K562 (cell line): ENCODE measurements at regions not wholly inside any gene's neighbourhood (a gene's known extent, or its start where the extent isn't known, plus 50 kb on each side); places are given as distances from the start of the nearest gene placed in this dataset.
A peak's percentile ranks its signal among the peaks of the same experiment; 100 is the strongest.

Source experiments
- ATAC-seq: fragments of 200-7000 bp; cut with Tn5 transposase; 3 replicates; pipeline ENCODE4 v1.9.1; 2020; ENCODE audit warnings: moderate library complexity
- BruUV-seq: library from RNA; stranded (reverse); fragments of 400-500 nt; replicated peaks from 2 replicates; lab custom pipeline; 2021; lab: Mats Ljungman, UMichigan
- CTCF ChIA-PET: fragments of 300-600 bp; formaldehyde crosslinking; extraction: SDS; loops from one replicate; lab custom pipeline; 2021; ENCODE audit warnings: low intra/inter-chr PET ratio; lab: Yijun Ruan, JAX
- POLR2A ChIA-PET: fragments of 300-600, 350-650 bp; sonication (Branson Sonifier 250); formaldehyde crosslinking; extraction: SDS; loops from one replicate; lab custom pipeline; 2021; ENCODE audit warnings: antibody characterized with exemption, inconsistent platforms; lab: Yijun Ruan, JAX
- DNase-seq, 4 experiments: peaks; one replicate each; pipeline versions ENCODE4 v3.0.0 to v3.0.0-alpha.2; 2011 to 2018; ENCODE audit warnings: low spot score in 3 of 4, mixed read lengths in 3 of 4; ENCODE audit errors: extremely low read depth in 1 of 4
- FAIRE-seq: peaks from 2 replicates; lab custom pipeline; 2011; peaks lifted over from hg19 to GRCh38; lab: Jason Lieb, UNC
- H2AFZ ChIP-seq: 2 replicates; pipeline ENCODE4 v1.6.0; 2011; ENCODE audit warnings: low read depth, low read length, control low read depth, inconsistent platforms
- H3K27ac ChIP-seq: fragments of 200-600 bp; 3 replicates; pipeline ENCODE4 v1.8.0; 2011; ENCODE audit warnings: low read depth, mild to moderate bottlenecking, control low read depth, inconsistent platforms, low read length, moderate library complexity, mixed read lengths; ENCODE audit errors: extremely low read depth
- H3K27me3 ChIP-seq, 2 experiments: fragments of 300-600 bp in 1 of 2; 2 replicates in 1 of 2; 3 replicates in 1 of 2; pipeline versions ENCODE4 v1.6.0 to v1.8.0; 2011; ENCODE audit warnings: inconsistent platforms in 2 of 2, low read length in 2 of 2, mild to moderate bottlenecking in 1 of 2, mixed read lengths in 1 of 2, moderate library complexity in 1 of 2; ENCODE audit not compliant: control insufficient read depth in 2 of 2, insufficient read depth in 2 of 2
- H3K36me3 ChIP-seq: fragments of 300-600 bp; 3 replicates; pipeline ENCODE4 v1.8.0; 2011; ENCODE audit warnings: mild to moderate bottlenecking, low read length, inconsistent platforms; ENCODE audit not compliant: control insufficient read depth, insufficient read depth
- H3K4me1 ChIP-seq, 2 experiments: fragments of 200-600 bp in 1 of 2; replicated peaks in 1 of 2; 2 replicates in 1 of 2; 3 replicates in 1 of 2; pipeline versions ENCODE4 v1.5.1 to v1.8.0; 2011; ENCODE audit warnings: inconsistent platforms in 2 of 2, low read length in 2 of 2, mild to moderate bottlenecking in 1 of 2, mixed read lengths in 1 of 2, moderate library complexity in 1 of 2; ENCODE audit not compliant: control insufficient read depth in 2 of 2, insufficient read depth in 2 of 2
- H3K4me2 ChIP-seq: 2 replicates; pipeline ENCODE4 v1.6.1; 2011; ENCODE audit warnings: low read length, control low read depth, inconsistent platforms, mixed read lengths; ENCODE audit not compliant: insufficient read depth
- H3K4me3 ChIP-seq: fragments of 200-600 bp; sonication (generic), shearing (Covaris generic); 2 replicates; pipeline ENCODE4 v1.5.1; 2016; ENCODE audit warnings: control low read depth, inconsistent platforms
- H3K79me2 ChIP-seq: fragments of 200-600 bp; 3 replicates; pipeline ENCODE4 v1.8.0; 2011; ENCODE audit warnings: low read length, inconsistent platforms; ENCODE audit not compliant: control insufficient read depth, insufficient read depth
- H3K9ac ChIP-seq, 2 experiments: 2 replicates each; pipeline versions ENCODE4 v1.6.0 to v1.6.1; 2011; ENCODE audit warnings: low read depth in 2 of 2, low read length in 2 of 2, control low read depth in 1 of 2, inconsistent platforms in 1 of 2, mild to moderate bottlenecking in 1 of 2, mixed read lengths in 1 of 2; ENCODE audit not compliant: insufficient read depth in 1 of 2
- H3K9me1 ChIP-seq: one replicate; pipeline ENCODE4 v1.6.0; 2011; ENCODE audit warnings: inconsistent platforms, mild to moderate bottlenecking, low read length, moderate library complexity; ENCODE audit not compliant: control insufficient read depth, insufficient read depth
- H3K9me3 ChIP-seq: replicated peaks from 2 replicates; pipeline ENCODE4 v1.5.1; 2011; ENCODE audit warnings: low read depth, low read length, inconsistent platforms; ENCODE audit not compliant: control insufficient read depth, insufficient read depth
- H4K20me1 ChIP-seq: replicated peaks from 2 replicates; pipeline ENCODE4 v1.6.1; 2011; ENCODE audit warnings: low read length, inconsistent platforms, mixed read lengths; ENCODE audit not compliant: control insufficient read depth, insufficient read depth
- CBX8 ChIP-seq: fragments of 200-600 bp; sonication (generic); IDR thresholded peaks from 2 replicates; pipeline ENCODE4 v1.6.1; 2012; ENCODE audit warnings: borderline replicate concordance, mixed run types, low read depth, mild to moderate bottlenecking, moderate library complexity, mixed read lengths, low read length, control low read depth, inconsistent platforms; ENCODE audit not compliant: poor library complexity, severe bottlenecking; ENCODE audit errors: extremely low read depth
- EHMT2 ChIP-seq: fragments of 450-650 bp; IDR thresholded peaks from 2 replicates; pipeline ENCODE4 v1.6.1; 2018; ENCODE audit warnings: antibody characterized with exemption
- NFRKB ChIP-seq: fragments of 450-650 bp; IDR thresholded peaks from 2 replicates; pipeline ENCODE4 v1.6.1; 2016; ENCODE audit warnings: low read depth
- PREB ChIP-seq: sonication (generic); formaldehyde crosslinking; IDR thresholded peaks from 2 replicates; pipeline ENCODE4 v1.8.1; 2023; ENCODE audit warnings: mild to moderate bottlenecking, missing genetic modification reagents
- SIN3A ChIP-seq, 2 experiments: fragments of 150-350 bp in 1 of 2; IDR thresholded peaks; 2 replicates each; pipeline ENCODE4 v1.6.1; 2011 to 2016; ENCODE audit warnings: borderline replicate concordance in 2 of 2, low read depth in 2 of 2, low read length in 2 of 2, mild to moderate bottlenecking in 2 of 2, moderate library complexity in 2 of 2; ENCODE audit not compliant: control insufficient read depth in 1 of 2
- ZBTB7A ChIP-seq: IDR thresholded peaks from 2 replicates; pipeline ENCODE4 v1.6.1; 2011; ENCODE audit warnings: low read depth, mild to moderate bottlenecking, low read length, moderate library complexity, borderline replicate concordance; ENCODE audit not compliant: control insufficient read depth
- ZNF431 ChIP-seq: sonication (generic); formaldehyde crosslinking; IDR thresholded peaks from 2 replicates; pipeline ENCODE4 v1.8.0; 2022; ENCODE audit warnings: mild to moderate bottlenecking, missing genetic modification reagents
- WGBS: fragments of 100-300 bp; shearing (Covaris generic); methylation state at CpG from one replicate; pipeline ENCODE4 v1.1.6; 2016; ENCODE audit warnings: low coverage, mixed read lengths; ENCODE audit not compliant: insufficient coverage; ENCODE audit errors: missing lambda C conversion rate; 5-methylcytosine and 5-hydroxymethylcytosine counted together
- in situ Hi-C: fragments of 300-500 bp; cut with MboI; formaldehyde crosslinking; loops from 4 replicates; pipeline ENCODE4 v1.15.0; 2018; ENCODE audit warnings: inconsistent platforms, mixed read lengths
- intact Hi-C: fragments of 100-400 bp; cut with micrococcal nuclease; formaldehyde crosslinking; loops from 2 replicates; pipeline ENCODE4 v1.14.2; 2022
- TF ChIP-seq, protein P1 (sequence below): fragments of 450-650 bp; formaldehyde crosslinking; IDR thresholded peaks from 2 replicates; pipeline ENCODE4 v1.4.0; 2020; ENCODE audit warnings: mild to moderate bottlenecking
- TF ChIP-seq, protein P2 (sequence below): fragments of 250-450 bp; sonication (Bioruptor Pico); IDR thresholded peaks from 2 replicates; pipeline ENCODE4 v1.9.0; 2021; ENCODE audit warnings: mild to moderate bottlenecking
- TF ChIP-seq, protein P3 (sequence below): fragments of 450-650 bp; IDR thresholded peaks from 2 replicates; pipeline ENCODE4 v1.6.1; 2016; ENCODE audit warnings: low read depth

- ChIA-PET CTCF (no interaction called here), POLR2A (no interaction called here)
- intact Hi-C loops (loop anchor here (5.0 to 10.0 kb wide), 4 partner anchors 370 to 895 kb away; no protein-coding TSS in a partner anchor), in situ Hi-C loops (loop anchor here (10.0 kb wide), 1 partner anchor 898 kb away; no protein-coding TSS in a partner anchor)
- BruUV-seq = no TSS peak
- H2AFZ ChIP-seq = no peak overlapping the region
- H3K27ac ChIP-seq = no peak overlapping the region
- 3% methylated on average over 10 of the region's 10 CpGs for WGBS
- H3K9me1 ChIP-seq = no peaks in the 10 kb centered on the region
- H3K4me1 ChIP-seq = no peaks in the 10 kb centered on the region
- H3K79me2 ChIP-seq = no peaks in the 10 kb centered on the region
- peak; percentile 11 for FAIRE-seq
- H3K9ac ChIP-seq = no peak overlapping the region
- H3K4me3 ChIP-seq = no peak overlapping the region
- no peak overlapping the region for H3K4me2 ChIP-seq
- ATAC-seq = no peak
- no peaks in the 10 kb centered on the region for H3K36me3 ChIP-seq
- H4K20me1 ChIP-seq = no peaks in the 10 kb centered on the region
- no peaks in the 10 kb centered on the region for H3K9me3 ChIP-seq
- DNase-seq = no peak
- 0 out of 5 replicates have a peak, but pooled peaks cover 0 to 2% of the 10 kb centered on the region in 2 experiments for H3K27me3 ChIP-seq
- TF ChIP-seq NFRKB = no peak
- TF ChIP-seq ZBTB7A = no peak
- TF ChIP-seq, protein P1, sequence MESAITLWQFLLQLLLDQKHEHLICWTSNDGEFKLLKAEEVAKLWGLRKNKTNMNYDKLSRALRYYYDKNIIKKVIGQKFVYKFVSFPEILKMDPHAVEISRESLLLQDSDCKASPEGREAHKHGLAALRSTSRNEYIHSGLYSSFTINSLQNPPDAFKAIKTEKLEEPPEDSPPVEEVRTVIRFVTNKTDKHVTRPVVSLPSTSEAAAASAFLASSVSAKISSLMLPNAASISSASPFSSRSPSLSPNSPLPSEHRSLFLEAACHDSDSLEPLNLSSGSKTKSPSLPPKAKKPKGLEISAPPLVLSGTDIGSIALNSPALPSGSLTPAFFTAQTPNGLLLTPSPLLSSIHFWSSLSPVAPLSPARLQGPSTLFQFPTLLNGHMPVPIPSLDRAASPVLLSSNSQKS = no peak
- no peak for TF ChIP-seq EHMT2
- no peak for TF ChIP-seq SIN3A (IDR thresholded peaks at IDR 0.05; ENCODE audit: borderline replicate concordance in 2 of 2, control insufficient read depth in 1 of 2, low read depth in 2 of 2, low read length in 2 of 2)
- no peak for TF ChIP-seq PREB (CRISPR knock-in tag)
- TF ChIP-seq, protein P2, sequence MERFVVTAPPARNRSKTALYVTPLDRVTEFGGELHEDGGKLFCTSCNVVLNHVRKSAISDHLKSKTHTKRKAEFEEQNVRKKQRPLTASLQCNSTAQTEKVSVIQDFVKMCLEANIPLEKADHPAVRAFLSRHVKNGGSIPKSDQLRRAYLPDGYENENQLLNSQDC (CRISPR knock-in tag) = no peak
- TF ChIP-seq CBX8 = no peak
- no peak for TF ChIP-seq ZNF431
- TF ChIP-seq, protein P3, sequence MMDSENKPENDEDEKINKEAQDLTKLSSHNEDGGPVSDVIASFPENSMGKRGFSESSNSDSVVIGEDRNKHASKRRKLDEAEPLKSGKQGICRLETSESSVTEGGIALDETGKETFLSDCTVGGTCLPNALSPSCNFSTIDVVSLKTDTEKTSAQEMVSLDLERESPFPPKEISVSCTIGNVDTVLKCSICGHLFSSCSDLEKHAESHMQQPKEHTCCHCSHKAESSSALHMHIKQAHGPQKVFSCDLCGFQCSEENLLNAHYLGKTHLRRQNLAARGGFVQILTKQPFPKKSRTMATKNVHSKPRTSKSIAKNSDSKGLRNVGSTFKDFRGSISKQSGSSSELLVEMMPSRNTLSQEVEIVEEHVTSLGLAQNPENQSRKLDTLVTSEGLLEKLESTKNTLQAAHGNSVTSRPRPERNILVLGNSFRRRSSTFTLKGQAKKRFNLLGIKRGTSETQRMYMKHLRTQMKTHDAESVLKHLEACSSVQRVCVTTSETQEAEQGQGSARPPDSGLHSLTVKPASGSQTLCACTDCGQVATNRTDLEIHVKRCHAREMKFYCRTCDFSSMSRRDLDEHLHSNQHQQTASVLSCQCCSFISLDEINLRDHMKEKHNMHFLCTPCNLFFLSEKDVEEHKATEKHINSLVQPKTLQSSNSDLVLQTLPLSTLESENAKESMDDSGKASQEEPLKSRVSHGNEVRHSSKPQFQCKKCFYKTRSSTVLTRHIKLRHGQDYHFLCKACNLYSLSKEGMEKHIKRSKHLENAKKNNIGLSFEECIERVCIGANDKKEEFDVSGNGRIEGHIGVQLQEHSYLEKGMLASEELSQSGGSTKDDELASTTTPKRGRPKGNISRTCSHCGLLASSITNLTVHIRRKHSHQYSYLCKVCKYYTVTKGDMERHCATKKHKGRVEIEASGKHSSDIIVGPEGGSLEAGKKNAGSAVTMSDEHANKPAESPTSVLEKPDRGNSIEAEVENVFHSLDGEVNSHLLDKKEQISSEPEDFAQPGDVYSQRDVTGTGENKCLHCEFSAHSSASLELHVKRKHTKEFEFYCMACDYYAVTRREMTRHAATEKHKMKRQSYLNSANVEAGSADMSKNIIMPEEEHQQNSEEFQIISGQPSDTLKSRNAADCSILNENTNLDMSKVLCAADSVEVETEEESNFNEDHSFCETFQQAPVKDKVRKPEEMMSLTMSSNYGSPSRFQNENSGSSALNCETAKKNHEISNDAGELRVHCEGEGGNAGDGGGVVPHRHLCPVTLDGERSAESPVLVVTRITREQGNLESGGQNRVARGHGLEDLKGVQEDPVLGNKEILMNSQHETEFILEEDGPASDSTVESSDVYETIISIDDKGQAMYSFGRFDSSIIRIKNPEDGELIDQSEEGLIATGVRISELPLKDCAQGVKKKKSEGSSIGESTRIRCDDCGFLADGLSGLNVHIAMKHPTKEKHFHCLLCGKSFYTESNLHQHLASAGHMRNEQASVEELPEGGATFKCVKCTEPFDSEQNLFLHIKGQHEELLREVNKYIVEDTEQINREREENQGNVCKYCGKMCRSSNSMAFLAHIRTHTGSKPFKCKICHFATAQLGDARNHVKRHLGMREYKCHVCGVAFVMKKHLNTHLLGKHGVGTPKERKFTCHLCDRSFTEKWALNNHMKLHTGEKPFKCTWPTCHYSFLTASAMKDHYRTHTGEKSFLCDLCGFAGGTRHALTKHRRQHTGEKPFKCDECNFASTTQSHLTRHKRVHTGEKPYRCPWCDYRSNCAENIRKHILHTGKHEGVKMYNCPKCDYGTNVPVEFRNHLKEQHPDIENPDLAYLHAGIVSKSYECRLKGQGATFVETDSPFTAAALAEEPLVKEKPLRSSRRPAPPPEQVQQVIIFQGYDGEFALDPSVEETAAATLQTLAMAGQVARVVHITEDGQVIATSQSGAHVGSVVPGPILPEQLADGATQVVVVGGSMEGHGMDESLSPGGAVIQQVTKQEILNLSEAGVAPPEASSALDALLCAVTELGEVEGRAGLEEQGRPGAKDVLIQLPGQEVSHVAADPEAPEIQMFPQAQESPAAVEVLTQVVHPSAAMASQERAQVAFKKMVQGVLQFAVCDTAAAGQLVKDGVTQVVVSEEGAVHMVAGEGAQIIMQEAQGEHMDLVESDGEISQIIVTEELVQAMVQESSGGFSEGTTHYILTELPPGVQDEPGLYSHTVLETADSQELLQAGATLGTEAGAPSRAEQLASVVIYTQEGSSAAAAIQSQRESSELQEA = no peak
These were observed 111.7 kb upstream of the CYRIA start for GRCh38 chr2:16777123-16777870.
